Astrocyte of the cerebellum (primary cell): ENCODE measurements at regions not wholly inside any gene's neighbourhood (a gene's known extent, or its start where the extent isn't known, plus 50 kb on each side); places are given as distances from the start of the nearest gene placed in this dataset.
"Not testable (repeated sequence)": the region's sequence is repeated elsewhere in the genome, so short reads cannot be mapped to it uniquely, and the experiment has no call there.

Experiments used
- DNase-seq: peaks from one replicate; pipeline ENCODE4 v3.0.0-alpha.2; 2011; ENCODE audit warnings: low read depth
- H3K4me3 ChIP-seq: 2 replicates; pipeline ENCODE4 v1.5.1; 2011; ENCODE audit warnings: mild to moderate bottlenecking, low read depth, low read length, moderate library complexity
- CTCF ChIP-seq: IDR thresholded peaks from 2 replicates; pipeline ENCODE4 v1.5.1; 2012; ENCODE audit warnings: low read length, low read depth, moderate library complexity, mild to moderate bottlenecking; ENCODE audit errors: missing control alignments
- in situ Hi-C: cut with HindIII; loops from 2 replicates; pipeline ENCODE4 v1.10.0; 2017; ENCODE audit warnings: low sequenced_read_pairs

GRCh38 chr7:52569151-52569550, 466.3 kb upstream of the POM121L12 start:
- DNase-seq: no peak
- H3K4me3 ChIP-seq: no peak overlapping the region
- in situ Hi-C loops: no loop called here
- no peak for TF ChIP-seq CTCF

GRCh38 chr7:52565974-52566373, 469.5 kb upstream of the POM121L12 start:
- H3K4me3 ChIP-seq: no peak overlapping the region
- in situ Hi-C loops: no loop called here
- no peak for DNase-seq
- no peak for TF ChIP-seq CTCF

- no peak for TF ChIP-seq CTCF
- no peak for DNase-seq
- in situ Hi-C loops: no loop called here
- H3K4me3 ChIP-seq: no peak overlapping the region
Observed at GRCh38 chr7:52555805-52556204, 479.6 kb upstream of the POM121L12 start.

- no peak for DNase-seq
- in situ Hi-C loops: no loop called here
- no peak overlapping the region for H3K4me3 ChIP-seq
- no peak for TF ChIP-seq CTCF
Observed at GRCh38 chr7:52547308-52547910, 488.0 kb upstream of the POM121L12 start.

GRCh38 chr7:52541198-52541765, 494.2 kb upstream of the POM121L12 start:
- in situ Hi-C loops, H3K4me3 ChIP-seq, DNase-seq: not testable (repeated sequence)

GRCh38 chr7:52540041-52540440, 495.4 kb upstream of the POM121L12 start:
- no peak for DNase-seq
- TF ChIP-seq CTCF: no peak
- in situ Hi-C loops: no loop called here

GRCh38 chr7:52539414-52539813, 496.0 kb upstream of the POM121L12 start:
- in situ Hi-C loops: no loop called here
- no peak for DNase-seq
- no peak for TF ChIP-seq CTCF
- no peak overlapping the region for H3K4me3 ChIP-seq

More at GRCh38 chr7:52540041-52540440, 495.4 kb upstream of the POM121L12 start:
- no peak overlapping the region for H3K4me3 ChIP-seq
